ENCODE measurements at regions not wholly inside any gene's neighbourhood (a gene's known extent, or its start where the extent isn't known, plus 50 kb on each side); places are given as distances from the start of the nearest gene placed in this dataset.

- H3K27me3 ChIP-seq (ENCODE audit: insufficient read depth, low read depth): no peaks in the 10 kb centered on the region
- no peak overlapping the region for H3K9ac ChIP-seq
- H2AFZ ChIP-seq (ENCODE audit: low read depth): no peak overlapping the region
- no peak overlapping the region for H3K4me3 ChIP-seq (IDR thresholded peaks at IDR 0.05; ENCODE audit: insufficient read depth, low read depth, low read length)
- no peaks in the 10 kb centered on the region for H3K36me3 ChIP-seq (ENCODE audit: insufficient read depth)
- H3K4me1 ChIP-seq (ENCODE audit: low read depth, poor library complexity, severe bottlenecking): peaks cover 4% of the 10 kb centered on the region
- H3K4me2 ChIP-seq: no peak overlapping the region
- no peaks in the 10 kb centered on the region for H3K79me2 ChIP-seq (ENCODE audit: insufficient read depth, low read depth)
- no peak overlapping the region for H3K27ac ChIP-seq
- H4K20me1 ChIP-seq (ENCODE audit: insufficient read depth): no peaks in the 10 kb centered on the region
- TF ChIP-seq CTCF (conservative IDR thresholded peaks at IDR 0.05; ENCODE audit: low read depth, low read length): no peak
Measured at GRCh38 chrX:125398959-125399440, 79.3 kb downstream of the TEX13C start.

- H3K79me2 ChIP-seq (ENCODE audit: insufficient read depth, low read depth): no peaks in the 10 kb centered on the region
- no peak overlapping the region for H2AFZ ChIP-seq (ENCODE audit: low read depth)
- no peaks in the 10 kb centered on the region for H3K27me3 ChIP-seq (ENCODE audit: insufficient read depth, low read depth)
- no peak overlapping the region for H3K9ac ChIP-seq
- TF ChIP-seq CTCF (conservative IDR thresholded peaks at IDR 0.05; ENCODE audit: low read depth, low read length): no peak
- no peaks in the 10 kb centered on the region for H3K36me3 ChIP-seq (ENCODE audit: insufficient read depth)
- no peaks in the 10 kb centered on the region for H3K4me1 ChIP-seq (ENCODE audit: low read depth, poor library complexity, severe bottlenecking)
- H3K27ac ChIP-seq: no peak overlapping the region
- H3K4me3 ChIP-seq (IDR thresholded peaks at IDR 0.05; ENCODE audit: insufficient read depth, low read depth, low read length): no peak overlapping the region
- H4K20me1 ChIP-seq (ENCODE audit: insufficient read depth): no peaks in the 10 kb centered on the region
- H3K4me2 ChIP-seq: no peak overlapping the region
Measured at GRCh38 chrX:125402807-125403206, 83.1 kb downstream of the TEX13C start.

GRCh38 chrX:125404667-125405160 lies 85.0 kb downstream of the TEX13C start:
- H3K4me3 ChIP-seq (IDR thresholded peaks at IDR 0.05; ENCODE audit: insufficient read depth, low read depth, low read length): no peak overlapping the region
- no peak overlapping the region for H3K4me2 ChIP-seq
- no peaks in the 10 kb centered on the region for H3K4me1 ChIP-seq (ENCODE audit: low read depth, poor library complexity, severe bottlenecking)
- no peaks in the 10 kb centered on the region for H3K27me3 ChIP-seq (ENCODE audit: insufficient read depth, low read depth)
- no peak overlapping the region for H3K27ac ChIP-seq
- no peaks in the 10 kb centered on the region for H4K20me1 ChIP-seq (ENCODE audit: insufficient read depth)
- no peak overlapping the region for H2AFZ ChIP-seq (ENCODE audit: low read depth)
- H3K9ac ChIP-seq: no peak overlapping the region
- H3K79me2 ChIP-seq (ENCODE audit: insufficient read depth, low read depth): no peaks in the 10 kb centered on the region
- H3K36me3 ChIP-seq (ENCODE audit: insufficient read depth): no peaks in the 10 kb centered on the region
- no peak for TF ChIP-seq CTCF (conservative IDR thresholded peaks at IDR 0.05; ENCODE audit: low read depth, low read length)

- TF ChIP-seq CTCF (conservative IDR thresholded peaks at IDR 0.05; ENCODE audit: low read depth, low read length): no peak
- H4K20me1 ChIP-seq (ENCODE audit: insufficient read depth): no peaks in the 10 kb centered on the region
- H2AFZ ChIP-seq (ENCODE audit: low read depth): no peak overlapping the region
- H3K4me2 ChIP-seq: no peak overlapping the region
- H3K36me3 ChIP-seq (ENCODE audit: insufficient read depth): no peaks in the 10 kb centered on the region
- H3K9ac ChIP-seq: no peak overlapping the region
- no peak overlapping the region for H3K27ac ChIP-seq
- no peaks in the 10 kb centered on the region for H3K79me2 ChIP-seq (ENCODE audit: insufficient read depth, low read depth)
- no peaks in the 10 kb centered on the region for H3K27me3 ChIP-seq (ENCODE audit: insufficient read depth, low read depth)
- no peak overlapping the region for H3K4me3 ChIP-seq (IDR thresholded peaks at IDR 0.05; ENCODE audit: insufficient read depth, low read depth, low read length)
- H3K4me1 ChIP-seq (ENCODE audit: low read depth, poor library complexity, severe bottlenecking): no peaks in the 10 kb centered on the region
Measured at GRCh38 chrX:125405339-125405738, 85.7 kb downstream of the TEX13C start.
